Lower lobe of right lung (tissue), 2 donors: ENCODE measurements at regions not wholly inside any gene's neighbourhood (a gene's known extent, or its start where the extent isn't known, plus 50 kb on each side); places are given as distances from the start of the nearest gene placed in this dataset.

ENCODE experiments used
- ATAC-seq, 2 donors: fragments of 200-7000 bp; cut with Tn5 transposase; one replicate each; pipeline ENCODE4 v1.9.1; 2020 to 2022; ENCODE audit warnings: mild to moderate bottlenecking in 2 of 2, moderate library complexity in 2 of 2
- DNase-seq: peaks from one replicate; pipeline ENCODE4 v3.0.0-alpha.2; 2020
- H3K27ac ChIP-seq: fragments of 200-600 bp; one replicate; pipeline ENCODE4 v1.8.0; 2022
- H3K27me3 ChIP-seq: fragments of 200-600 bp; one replicate; pipeline ENCODE4 v1.8.0; 2022; ENCODE audit warnings: low read depth
- H3K36me3 ChIP-seq: fragments of 200-600 bp; one replicate; pipeline ENCODE4 v1.8.0; 2022; ENCODE audit warnings: mild to moderate bottlenecking
- H3K4me1 ChIP-seq: fragments of 200-600 bp; one replicate; pipeline ENCODE4 v1.8.0; 2022
- H3K4me3 ChIP-seq: fragments of 200-600 bp; one replicate; pipeline ENCODE4 v1.8.0; 2022; ENCODE audit warnings: mild to moderate bottlenecking
- H3K9me3 ChIP-seq: fragments of 200-600 bp; one replicate; pipeline ENCODE4 v1.8.0; 2022
- intact Hi-C: fragments of 100-400 bp; cut with DNase I; formaldehyde crosslinking; loops from one replicate; pipeline ENCODE4 v1.11.0; 2022
- TF ChIP-seq, protein P1 (sequence below): fragments of 200-600 bp; IDR thresholded peaks from one replicate; pipeline ENCODE4 v1.8.0; 2022; ENCODE audit warnings: antibody characterized with exemption, mild to moderate bottlenecking
- donor health status: DM: no; HTN: yes; CAD: no; lungs with severe emphysema.

DNA sequence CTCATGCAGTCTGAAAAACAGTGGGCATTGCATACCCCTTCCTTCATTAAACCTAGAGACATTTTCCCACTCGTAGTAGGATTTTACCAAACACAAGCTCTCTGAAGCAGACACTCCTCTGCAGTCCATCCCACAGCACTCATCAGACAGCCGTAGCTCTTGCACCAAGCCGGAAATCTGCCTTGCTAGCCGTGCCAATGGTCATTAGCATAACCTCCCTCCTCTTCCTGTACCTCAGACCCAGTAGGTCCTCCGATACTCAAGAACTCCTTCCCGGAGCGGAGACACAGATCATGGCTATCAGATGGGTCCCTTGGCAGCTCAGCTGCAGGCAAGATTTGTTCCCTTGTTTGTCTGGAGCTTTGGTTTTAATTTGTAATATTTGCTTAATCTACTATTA is 483.1 kb upstream of the PSMD7 start:
- no peak for DNase-seq
- Histone ChIP-seq H3K4me1 (no peaks in the 10 kb centered on the region), H3K36me3 (no peaks in the 10 kb centered on the region), H3K27ac (no peak overlapping the region), H3K27me3 (no peaks in the 10 kb centered on the region), H3K4me3 (peak overlapping the region; percentile 3), H3K9me3 (no peaks in the 10 kb centered on the region)
- intact Hi-C loops, result no loop called here
- TF ChIP-seq, protein P1, sequence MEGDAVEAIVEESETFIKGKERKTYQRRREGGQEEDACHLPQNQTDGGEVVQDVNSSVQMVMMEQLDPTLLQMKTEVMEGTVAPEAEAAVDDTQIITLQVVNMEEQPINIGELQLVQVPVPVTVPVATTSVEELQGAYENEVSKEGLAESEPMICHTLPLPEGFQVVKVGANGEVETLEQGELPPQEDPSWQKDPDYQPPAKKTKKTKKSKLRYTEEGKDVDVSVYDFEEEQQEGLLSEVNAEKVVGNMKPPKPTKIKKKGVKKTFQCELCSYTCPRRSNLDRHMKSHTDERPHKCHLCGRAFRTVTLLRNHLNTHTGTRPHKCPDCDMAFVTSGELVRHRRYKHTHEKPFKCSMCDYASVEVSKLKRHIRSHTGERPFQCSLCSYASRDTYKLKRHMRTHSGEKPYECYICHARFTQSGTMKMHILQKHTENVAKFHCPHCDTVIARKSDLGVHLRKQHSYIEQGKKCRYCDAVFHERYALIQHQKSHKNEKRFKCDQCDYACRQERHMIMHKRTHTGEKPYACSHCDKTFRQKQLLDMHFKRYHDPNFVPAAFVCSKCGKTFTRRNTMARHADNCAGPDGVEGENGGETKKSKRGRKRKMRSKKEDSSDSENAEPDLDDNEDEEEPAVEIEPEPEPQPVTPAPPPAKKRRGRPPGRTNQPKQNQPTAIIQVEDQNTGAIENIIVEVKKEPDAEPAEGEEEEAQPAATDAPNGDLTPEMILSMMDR, result no peak
- ATAC-seq, result no peak

DNA sequence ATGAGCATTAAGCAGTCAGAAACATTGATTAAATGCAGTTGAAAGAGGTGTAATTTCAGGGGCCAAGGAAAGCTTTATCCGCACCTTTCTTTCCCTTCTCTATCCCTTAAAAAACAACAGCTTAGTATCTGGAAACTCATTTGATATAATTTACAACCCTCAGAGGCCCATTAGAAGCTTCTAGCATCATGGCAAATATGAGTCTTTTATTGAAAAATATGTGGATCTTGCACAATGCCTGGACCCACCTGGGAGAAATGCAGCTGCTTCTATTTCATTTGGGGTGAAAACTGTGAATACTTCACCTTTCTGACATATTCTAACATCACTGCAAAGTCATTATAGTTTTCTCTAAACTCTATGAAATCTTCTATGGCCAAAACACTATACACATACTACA is 492.2 kb upstream of the PSMD7 start:
- intact Hi-C loops, result no loop called here

DNA sequence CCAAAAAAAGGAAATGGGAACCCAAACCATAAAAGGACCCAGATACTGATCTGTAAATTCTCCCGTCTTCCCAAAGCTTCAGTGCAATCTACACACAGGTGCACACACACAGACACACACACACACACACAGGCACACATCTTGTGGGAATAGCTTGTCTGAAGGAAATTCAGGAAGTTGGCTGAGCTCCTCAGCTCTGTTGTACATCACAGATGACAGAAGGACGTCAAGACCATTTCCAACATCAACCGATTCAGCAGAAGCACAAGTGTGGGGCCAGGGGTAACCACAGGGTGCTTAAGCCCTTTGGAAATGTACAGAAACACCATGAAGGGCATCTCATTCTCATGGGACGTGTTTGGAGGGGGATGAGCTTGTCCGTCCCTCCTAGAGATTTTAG is 498.1 kb upstream of the PSMD7 start:
- DNase-seq, result no peak
- Histone ChIP-seq H3K27ac (no peak overlapping the region), H3K36me3 (no peaks in the 10 kb centered on the region), H3K4me3 (no peak overlapping the region), H3K9me3 (no peaks in the 10 kb centered on the region), H3K4me1 (no peaks in the 10 kb centered on the region), H3K27me3 (no peaks in the 10 kb centered on the region)
- intact Hi-C loops, result no loop called here
- no peak for ATAC-seq
- TF ChIP-seq, protein P1, result no peak

More for the DNA sequence above, 492.2 kb upstream of the PSMD7 start:
- DNase-seq, result no peak
- H3K9me3 ChIP-seq, result no peaks in the 10 kb centered on the region
- ATAC-seq, result no peak
- no peaks in the 10 kb centered on the region for H3K4me1 ChIP-seq
- no peak overlapping the region for H3K4me3 ChIP-seq
- H3K27ac ChIP-seq, result no peak overlapping the region
- H3K27me3 ChIP-seq, result no peaks in the 10 kb centered on the region
- TF ChIP-seq, protein P1, result no peak
- H3K36me3 ChIP-seq, result no peaks in the 10 kb centered on the region

DNA sequence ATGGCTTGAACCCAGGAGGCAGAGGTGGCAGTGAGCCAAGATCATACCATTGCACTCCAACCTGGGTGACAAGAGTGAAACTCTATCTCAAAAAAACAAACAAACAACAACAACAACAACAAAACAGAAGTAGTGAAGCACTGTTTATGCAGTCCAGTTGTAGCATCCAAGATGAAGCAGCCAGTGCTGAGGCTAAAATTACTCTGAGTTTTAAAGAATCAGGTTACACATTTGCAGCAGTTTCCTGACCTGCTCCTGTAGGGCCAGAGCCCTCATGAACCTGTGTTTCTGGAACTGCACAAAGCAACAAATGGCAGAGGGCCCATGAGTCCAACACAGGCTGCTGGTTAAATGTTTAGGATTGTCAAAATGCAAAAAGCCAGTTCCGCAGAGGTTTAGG is 499.5 kb upstream of the PSMD7 start:
- TF ChIP-seq, protein P1, result no peak
- intact Hi-C loops, result no loop called here
- Histone ChIP-seq H3K27me3 (no peaks in the 10 kb centered on the region), H3K4me1 (no peaks in the 10 kb centered on the region), H3K36me3 (no peaks in the 10 kb centered on the region), H3K9me3 (no peaks in the 10 kb centered on the region), H3K27ac (no peak overlapping the region), H3K4me3 (no peak overlapping the region)
- no peak for DNase-seq
- no peak for ATAC-seq

DNA sequence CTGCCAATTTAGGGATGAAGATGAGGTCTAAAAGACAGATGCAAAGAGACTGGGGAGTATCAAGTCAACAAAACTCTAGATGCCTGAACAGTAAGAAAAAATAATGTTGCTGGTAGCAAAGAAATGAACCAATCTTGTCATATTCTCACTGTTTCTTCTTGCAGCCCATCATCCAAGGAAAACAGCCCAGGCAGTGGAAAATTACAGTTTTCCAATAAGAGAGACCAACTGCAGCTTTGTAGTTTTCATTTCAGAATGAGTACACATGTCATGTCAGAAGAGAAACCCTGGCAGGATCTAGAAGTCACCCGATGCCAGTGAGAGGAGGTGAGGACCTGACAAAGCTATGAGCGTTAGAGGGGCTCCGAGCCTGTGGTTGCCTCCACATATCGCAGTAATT is 500.4 kb upstream of the PSMD7 start:
- TF ChIP-seq, protein P1, result no peak
- Histone ChIP-seq H3K27ac (no peak overlapping the region), H3K27me3 (no peaks in the 10 kb centered on the region), H3K36me3 (no peaks in the 10 kb centered on the region), H3K4me3 (no peak overlapping the region), H3K9me3 (no peaks in the 10 kb centered on the region), H3K4me1 (no peaks in the 10 kb centered on the region)
- ATAC-seq (no peak), DNase-seq (no peak)
- intact Hi-C loops, result no loop called here

DNA sequence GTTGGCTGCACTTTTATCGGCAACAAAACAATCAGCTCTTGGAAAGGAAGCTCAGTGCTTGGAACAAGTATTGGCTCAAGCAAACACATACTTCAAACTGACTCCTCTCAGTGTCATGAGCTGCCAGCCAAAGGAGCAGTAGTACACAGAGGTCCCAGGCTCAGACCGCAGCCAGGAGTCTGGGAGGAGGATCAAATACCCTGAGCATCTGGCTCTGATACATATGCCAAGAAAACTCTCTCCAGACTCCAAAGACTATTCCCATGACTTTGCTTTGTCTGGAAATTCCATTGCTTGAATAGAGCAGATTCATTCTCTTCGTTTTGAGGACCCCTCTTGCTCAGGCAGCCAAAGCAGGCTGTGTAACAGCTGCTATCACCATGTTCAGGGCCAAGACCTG is 501.6 kb upstream of the PSMD7 start:
- Histone ChIP-seq H3K9me3 (no peaks in the 10 kb centered on the region), H3K27me3 (no peaks in the 10 kb centered on the region), H3K36me3 (no peaks in the 10 kb centered on the region), H3K4me3 (no peak overlapping the region), H3K27ac (no peak overlapping the region), H3K4me1 (no peaks in the 10 kb centered on the region)
- TF ChIP-seq, protein P1, result no peak
- DNase-seq, result no peak
- peak; percentile 28 to 60 for ATAC-seq
- intact Hi-C loops, result no loop called here
